GM12865 (cell line): ENCODE measurements at regions not wholly inside any gene's neighbourhood (a gene's known extent, or its start where the extent isn't known, plus 50 kb on each side); places are given as distances from the start of the nearest gene placed in this dataset.

Experiments
- DNase-seq: peaks from one replicate; pipeline ENCODE4 v3.0.0; 2010; ENCODE audit warnings: low read depth
- H3K4me3 ChIP-seq: 2 replicates; pipeline ENCODE4 v1.5.1; 2011; ENCODE audit warnings: mild to moderate bottlenecking, low read depth, low read length, control low read depth
- CTCF ChIP-seq: IDR thresholded peaks from 2 replicates; pipeline ENCODE4 v1.5.1; 2011; ENCODE audit warnings: low read length, control low read depth, low read depth, inconsistent platforms; ENCODE audit not compliant: insufficient read depth; ENCODE audit errors: missing control alignments

- no peak overlapping the region for H3K4me3 ChIP-seq
- TF ChIP-seq CTCF: no peak
- DNase-seq: no peak
Measured at GRCh38 chr7:9921326-9921725, 1052.3 kb upstream of the PHF14 start.

GRCh38 chr7:9937944-9938631, 1035.6 kb upstream of the PHF14 start:
- H3K4me3 ChIP-seq: no peak overlapping the region; the same call in 1 of the 2 replicates
- DNase-seq: no peak
- TF ChIP-seq CTCF: no peak

GRCh38 chr7:9939176-9939575, 1034.5 kb upstream of the PHF14 start:
- TF ChIP-seq CTCF: no peak
- no peak for DNase-seq
- no peak overlapping the region for H3K4me3 ChIP-seq

- no peak overlapping the region for H3K4me3 ChIP-seq
- no peak for TF ChIP-seq CTCF
- no peak for DNase-seq
Measured at GRCh38 chr7:9945131-9945530, 1028.5 kb upstream of the PHF14 start.

- no peak overlapping the region for H3K4me3 ChIP-seq
- no peak for DNase-seq
- no peak for TF ChIP-seq CTCF
Measured at GRCh38 chr7:9945857-9946256, 1027.8 kb upstream of the PHF14 start.

GRCh38 chr7:9955138-9955537, 1018.5 kb upstream of the PHF14 start:
- no peak for TF ChIP-seq CTCF
- no peak overlapping the region for H3K4me3 ChIP-seq
- no peak for DNase-seq

GRCh38 chr7:9958486-9958885, 1015.2 kb upstream of the PHF14 start:
- no peak for DNase-seq

More at GRCh38 chr7:9958486-9958885, 1015.2 kb upstream of the PHF14 start:
- no peak for TF ChIP-seq CTCF
- no peak overlapping the region for H3K4me3 ChIP-seq
